T-cell (primary cell): ENCODE measurements at regions not wholly inside any gene's neighbourhood (a gene's known extent, or its start where the extent isn't known, plus 50 kb on each side); places are given as distances from the start of the nearest gene placed in this dataset.

Experiments
- ATAC-seq, 4 experiments: fragments of 200-7000 bp in 3 of 4; fragments of 150-1000 bp in 1 of 4; cut with Tn5 transposase; replicated peaks in 1 of 4; 1 replicate in 3 of 4; 2 replicates in 1 of 4; pipeline ENCODE4 v1.10.0; 2021; ENCODE audit warnings: moderate library complexity in 3 of 4, mild to moderate bottlenecking in 2 of 4, moderate number of reproducible peaks in 1 of 4
- CTCF ChIA-PET, 2 donors: fragments of 300-600 bp; sonication (Branson Sonifier 250); formaldehyde crosslinking; loops; one replicate each; lab custom pipeline; 2022; ENCODE audit warnings: antibody characterized with exemption in 2 of 2; lab: Charles Lee
- POLR2A ChIA-PET, 2 donors: fragments of 300-600 bp; sonication (Branson Sonifier 250); formaldehyde crosslinking; loops; one replicate each; lab custom pipeline; 2022; ENCODE audit warnings: antibody characterized with exemption in 2 of 2; lab: Charles Lee
- DNase-seq, 35 experiments: peaks; one replicate each; pipeline versions ENCODE4 v3.0.0 to v3.0.0-alpha.2; 2013 to 2023
- H3K27ac ChIP-seq: one replicate; pipeline ENCODE4 v1.5.1; 2013; ENCODE audit warnings: low read length
- H3K27me3 ChIP-seq, 2 experiments: replicated peaks in 1 of 2; 1 replicate in 1 of 2; 2 replicates in 1 of 2; pipeline versions ENCODE4 v1.6.1 to v1.7.0; 2013; ENCODE audit warnings: low read length in 1 of 2, mixed read lengths in 1 of 2; ENCODE audit not compliant: control insufficient read depth in 2 of 2, insufficient read depth in 2 of 2; ENCODE audit errors: extremely low read depth in 1 of 2
- H3K36me3 ChIP-seq, 2 donors: 1 replicate in 1 of 2; 2 replicates in 1 of 2; pipeline versions ENCODE4 v1.6.1 to v1.7.0; 2013; ENCODE audit warnings: low read length in 1 of 2; ENCODE audit not compliant: control insufficient read depth in 2 of 2, insufficient read depth in 1 of 2; ENCODE audit errors: extremely low read depth in 1 of 2
- H3K4me1 ChIP-seq, 2 experiments: 1 replicate in 1 of 2; 2 replicates in 1 of 2; pipeline versions ENCODE4 v1.6.1 to v1.7.0; 2013; ENCODE audit warnings: low read length in 2 of 2, mixed read lengths in 1 of 2; ENCODE audit not compliant: insufficient read depth in 2 of 2, control insufficient read depth in 1 of 2; ENCODE audit errors: extremely low read depth in 1 of 2
- H3K4me3 ChIP-seq, 2 donors: 1 replicate in 1 of 2; 2 replicates in 1 of 2; pipeline versions ENCODE4 v1.5.1 to v1.7.0; 2013; ENCODE audit warnings: mild to moderate bottlenecking in 2 of 2, low read length in 1 of 2, moderate library complexity in 1 of 2; ENCODE audit not compliant: control insufficient read depth in 1 of 2; ENCODE audit errors: extremely low read depth in 1 of 2
- H3K9me3 ChIP-seq: 2 replicates; pipeline ENCODE4 v1.7.0; 2013
- H3K27ac Mint-ChIP-seq, 2 donors: one replicate each; pipeline ENCODE4 v1.8.0; 2020 to 2021; ENCODE audit warnings: mild to moderate bottlenecking in 2 of 2, mixed read lengths in 2 of 2
- H3K27me3 Mint-ChIP-seq, 2 donors: one replicate each; pipeline ENCODE4 v1.8.0; 2021 to 2022; ENCODE audit warnings: mixed read lengths in 2 of 2
- H3K36me3 Mint-ChIP-seq: one replicate; pipeline ENCODE4 v1.8.0; 2021; ENCODE audit warnings: mixed read lengths
- H3K4me1 Mint-ChIP-seq, 3 donors: one replicate each; pipeline ENCODE4 v1.8.0; 2020 to 2022; ENCODE audit warnings: mixed read lengths in 3 of 3, mild to moderate bottlenecking in 1 of 3
- H3K4me3 Mint-ChIP-seq, 3 donors: one replicate each; pipeline ENCODE4 v1.8.0; 2020 to 2022; ENCODE audit warnings: mild to moderate bottlenecking in 3 of 3, mixed read lengths in 3 of 3, moderate library complexity in 3 of 3
- H3K9me3 Mint-ChIP-seq, 3 donors: one replicate each; pipeline ENCODE4 v1.8.0; 2020 to 2022; ENCODE audit warnings: mixed read lengths in 3 of 3
- WGBS: methylation state at CpG from one replicate; pipeline ENCODE4 v1.1.5; 2013; ENCODE audit warnings: missing lambda C conversion rate; ENCODE audit not compliant: insufficient coverage; 5-methylcytosine and 5-hydroxymethylcytosine counted together

GRCh38 chr9:129458155-129458661 is 162.7 kb downstream of the C9orf50 start:
- H3K4me1 Mint-ChIP-seq: peaks cover 27 to 57% (median 49%) of the 10 kb centered on the region in 3 donors
- ATAC-seq (peak; percentile 56 to 77 (median 60)), DNase-seq (peak; percentile 35 to 80 (median 61))
- ChIA-PET POLR2A (interaction anchor here in 1 of 2 donors (0.6 kb wide), 1 partner anchor 31 kb away, joined by 4 read pairs; no protein-coding TSS in a partner anchor), CTCF (interaction anchor here (0.7 kb wide), 2 partner anchors 21 to 75 kb away, joined by 3 read pairs; no protein-coding TSS in a partner anchor)
- Histone ChIP-seq H3K4me1 (peaks cover 16 to 57% of the 10 kb centered on the region in 2 experiments), H3K27ac (peak overlapping the region; percentile 99), H3K36me3 (no peaks in the 10 kb centered on the region), H3K27me3 (no peaks in the 10 kb centered on the region), H3K4me3 (no peak overlapping the region), H3K9me3 (no peaks in the 10 kb centered on the region)
- no peaks in the 10 kb centered on the region for H3K27me3 Mint-ChIP-seq
- H3K4me3 Mint-ChIP-seq: peak overlapping the region; percentile 49 to 81 (median 49)
- WGBS: 6% methylated on average over 9 of the region's 14 CpGs
- H3K9me3 Mint-ChIP-seq: no peaks in the 10 kb centered on the region
- no peaks in the 10 kb centered on the region for H3K36me3 Mint-ChIP-seq
- H3K27ac Mint-ChIP-seq: peak overlapping the region; percentile 88 to 92

GRCh38 chr9:129457325-129457779 is 163.5 kb downstream of the C9orf50 start:
- Mint-ChIP-seq H3K4me3 (no peak overlapping the region), H3K4me1 (peaks cover 27 to 59% (median 49%) of the 10 kb centered on the region in 3 donors), H3K27ac (peak overlapping the region; percentile 88 to 92), H3K9me3 (no peaks in the 10 kb centered on the region), H3K36me3 (no peaks in the 10 kb centered on the region), H3K27me3 (no peaks in the 10 kb centered on the region)
- ATAC-seq: no peak
- Histone ChIP-seq H3K27ac (peak overlapping the region; percentile 99), H3K4me1 (peaks cover 16 to 57% of the 10 kb centered on the region in 2 experiments), H3K9me3 (no peaks in the 10 kb centered on the region), H3K4me3 (no peak overlapping the region), H3K27me3 (no peaks in the 10 kb centered on the region), H3K36me3 (no peaks in the 10 kb centered on the region)
- ChIA-PET CTCF (interaction anchor here in 1 of 2 donors (0.7 kb wide), 1 partner anchor 21 kb away, joined by 3 read pairs; no protein-coding TSS in a partner anchor), POLR2A (no interaction called here)
- 97% methylated on average over 4 of the region's 6 CpGs for WGBS
- no peak for DNase-seq

GRCh38 chr9:129456549-129457324 is 164.2 kb downstream of the C9orf50 start:
- no peak for DNase-seq
- H3K4me3 Mint-ChIP-seq: no peak overlapping the region
- no peaks in the 10 kb centered on the region for H3K27me3 ChIP-seq
- no peak for ATAC-seq
- H3K27me3 Mint-ChIP-seq: peaks cover 0 to 2% of the 10 kb centered on the region in 2 donors
- no peak overlapping the region for H3K4me3 ChIP-seq
- H3K36me3 Mint-ChIP-seq: no peaks in the 10 kb centered on the region
- H3K27ac ChIP-seq: no peak overlapping the region
- 100% methylated on average over 3 of the region's 3 CpGs for WGBS
- H3K4me1 ChIP-seq: peaks cover 16 to 57% of the 10 kb centered on the region in 2 experiments
- no peaks in the 10 kb centered on the region for H3K36me3 ChIP-seq
- no peaks in the 10 kb centered on the region for H3K9me3 ChIP-seq
- H3K9me3 Mint-ChIP-seq: no peaks in the 10 kb centered on the region
- CTCF ChIA-PET: no interaction called here
- POLR2A ChIA-PET: no interaction called here
- peak overlapping the region; percentile 84 to 88 for H3K27ac Mint-ChIP-seq
- peaks cover 27 to 63% (median 49%) of the 10 kb centered on the region in 3 donors for H3K4me1 Mint-ChIP-seq

- POLR2A ChIA-PET: no interaction called here
- WGBS: 83% methylated on average over 14 of the region's 20 CpGs
These were observed 165.5 kb downstream of the C9orf50 start for GRCh38 chr9:129455151-129455995.

GRCh38 chr9:129454467-129455067 is 166.3 kb downstream of the C9orf50 start:
- H3K4me3 ChIP-seq: no peak overlapping the region
- POLR2A ChIA-PET: no interaction called here
- H3K36me3 ChIP-seq: no peaks in the 10 kb centered on the region
- H3K4me1 Mint-ChIP-seq: peaks cover 27 to 55% (median 40%) of the 10 kb centered on the region in 3 donors
- H3K4me1 ChIP-seq: peaks cover 11 to 39% of the 10 kb centered on the region in 2 experiments
- no peak overlapping the region for H3K4me3 Mint-ChIP-seq
- no peaks in the 10 kb centered on the region for H3K9me3 ChIP-seq
- 67% methylated on average over 2 of the region's 8 CpGs for WGBS
- H3K27me3 ChIP-seq: no peaks in the 10 kb centered on the region
- DNase-seq: peak in 2 of 35 experiments; percentile 17 to 20
- ATAC-seq: no peak
- H3K27ac ChIP-seq: peak overlapping the region; percentile 36
- CTCF ChIA-PET: no interaction called here
- no peaks in the 10 kb centered on the region for H3K9me3 Mint-ChIP-seq
- H3K27ac Mint-ChIP-seq: peak overlapping the region in 1 of 2 donors; percentile 16
- H3K36me3 Mint-ChIP-seq: no peaks in the 10 kb centered on the region
- peaks cover 0 to 2% of the 10 kb centered on the region in 2 donors for H3K27me3 Mint-ChIP-seq

More at GRCh38 chr9:129455151-129455995, 165.5 kb downstream of the C9orf50 start:
- H3K27ac ChIP-seq: no peak overlapping the region
- Mint-ChIP-seq H3K4me1 (peaks cover 27 to 58% (median 43%) of the 10 kb centered on the region in 3 donors), H3K9me3 (no peaks in the 10 kb centered on the region), H3K27me3 (peaks cover 0 to 2% of the 10 kb centered on the region in 2 donors), H3K4me3 (no peak overlapping the region), H3K27ac (peak overlapping the region; percentile 6 to 84), H3K36me3 (no peaks in the 10 kb centered on the region)
- no peaks in the 10 kb centered on the region for H3K9me3 ChIP-seq
- H3K4me1 ChIP-seq: peaks cover 16 to 47% of the 10 kb centered on the region in 2 experiments
- ATAC-seq: no peak
- no peaks in the 10 kb centered on the region for H3K27me3 ChIP-seq
- no peak for DNase-seq
- no peak overlapping the region for H3K4me3 ChIP-seq
- no peaks in the 10 kb centered on the region for H3K36me3 ChIP-seq
- CTCF ChIA-PET: no interaction called here

GRCh38 chr9:129453734-129454133 is 167.2 kb downstream of the C9orf50 start:
- H3K4me1 Mint-ChIP-seq: peaks cover 27 to 48% (median 33%) of the 10 kb centered on the region in 3 donors

More at GRCh38 chr9:129453734-129454133, 167.2 kb downstream of the C9orf50 start:
- Histone ChIP-seq H3K27me3 (no peaks in the 10 kb centered on the region), H3K4me1 (peaks cover 5 to 31% of the 10 kb centered on the region in 2 experiments), H3K4me3 (no peak overlapping the region), H3K36me3 (no peaks in the 10 kb centered on the region), H3K27ac (no peak overlapping the region), H3K9me3 (no peaks in the 10 kb centered on the region)
- Mint-ChIP-seq H3K9me3 (no peaks in the 10 kb centered on the region), H3K27ac (no peak overlapping the region), H3K4me3 (no peak overlapping the region), H3K27me3 (peaks cover 0 to 2% of the 10 kb centered on the region in 2 donors), H3K36me3 (no peaks in the 10 kb centered on the region)
- no peak for ATAC-seq
- DNase-seq: no peak
- CTCF ChIA-PET: no interaction called here
- POLR2A ChIA-PET: no interaction called here
